ENCODE measurements at regions not wholly inside any gene's neighbourhood (a gene's known extent, or its start where the extent isn't known, plus 50 kb on each side); places are given as distances from the start of the nearest gene placed in this dataset.

DNA sequence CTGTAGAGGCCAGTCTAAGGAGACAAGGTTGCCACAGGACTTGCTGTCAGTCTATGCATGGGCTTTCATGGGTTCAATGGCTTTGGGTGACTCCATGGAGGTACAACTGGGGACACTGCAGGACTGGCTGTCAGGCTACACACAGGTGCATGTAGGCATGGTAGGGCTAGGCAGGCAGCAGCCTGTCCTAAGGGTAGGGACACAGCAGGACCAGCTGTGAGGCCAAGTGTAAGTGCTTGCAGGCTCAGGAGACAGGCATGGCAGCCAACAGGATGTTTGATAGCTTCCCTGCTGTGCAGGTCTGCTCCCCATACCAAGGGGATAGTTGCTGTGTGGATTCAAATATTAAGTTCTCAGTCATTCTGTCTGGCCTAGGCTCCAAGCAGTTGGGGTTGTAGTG, 181.0 kb upstream of the NPY start:
- TF ChIP-seq MYC (IDR thresholded peaks at IDR 0.05; ENCODE audit: low read depth, low read length): no peak
- TF ChIP-seq POLR2AphosphoS5 (IDR thresholded peaks at IDR 0.05; ENCODE audit: insufficient read depth, low read depth, low read length): no peak
- no peak for TF ChIP-seq POLR2A (IDR thresholded peaks at IDR 0.05; ENCODE audit: low read depth, low read length)
- TF ChIP-seq, protein P1, sequence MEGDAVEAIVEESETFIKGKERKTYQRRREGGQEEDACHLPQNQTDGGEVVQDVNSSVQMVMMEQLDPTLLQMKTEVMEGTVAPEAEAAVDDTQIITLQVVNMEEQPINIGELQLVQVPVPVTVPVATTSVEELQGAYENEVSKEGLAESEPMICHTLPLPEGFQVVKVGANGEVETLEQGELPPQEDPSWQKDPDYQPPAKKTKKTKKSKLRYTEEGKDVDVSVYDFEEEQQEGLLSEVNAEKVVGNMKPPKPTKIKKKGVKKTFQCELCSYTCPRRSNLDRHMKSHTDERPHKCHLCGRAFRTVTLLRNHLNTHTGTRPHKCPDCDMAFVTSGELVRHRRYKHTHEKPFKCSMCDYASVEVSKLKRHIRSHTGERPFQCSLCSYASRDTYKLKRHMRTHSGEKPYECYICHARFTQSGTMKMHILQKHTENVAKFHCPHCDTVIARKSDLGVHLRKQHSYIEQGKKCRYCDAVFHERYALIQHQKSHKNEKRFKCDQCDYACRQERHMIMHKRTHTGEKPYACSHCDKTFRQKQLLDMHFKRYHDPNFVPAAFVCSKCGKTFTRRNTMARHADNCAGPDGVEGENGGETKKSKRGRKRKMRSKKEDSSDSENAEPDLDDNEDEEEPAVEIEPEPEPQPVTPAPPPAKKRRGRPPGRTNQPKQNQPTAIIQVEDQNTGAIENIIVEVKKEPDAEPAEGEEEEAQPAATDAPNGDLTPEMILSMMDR (IDR thresholded peaks at IDR 0.05; ENCODE audit: extremely low read depth in 1 of 2, insufficient read depth in 1 of 2, low read depth in 1 of 2, low read length in 2 of 2): no peak
- TF ChIP-seq EZH2 (IDR thresholded peaks at IDR 0.05; ENCODE audit: borderline replicate concordance, low read depth, low read length, severe bottlenecking): no peak
- TF ChIP-seq FOS (IDR thresholded peaks at IDR 0.05; ENCODE audit: borderline replicate concordance, insufficient read depth, low read length): no peak
- TF ChIP-seq JUN (IDR thresholded peaks at IDR 0.05; ENCODE audit: borderline replicate concordance, insufficient read depth, insufficient read length, low read depth): no peak
- TF ChIP-seq, protein P2, sequence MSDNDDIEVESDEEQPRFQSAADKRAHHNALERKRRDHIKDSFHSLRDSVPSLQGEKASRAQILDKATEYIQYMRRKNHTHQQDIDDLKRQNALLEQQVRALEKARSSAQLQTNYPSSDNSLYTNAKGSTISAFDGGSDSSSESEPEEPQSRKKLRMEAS (IDR thresholded peaks at IDR 0.05; ENCODE audit: insufficient read depth, insufficient read length): no peak

All from endothelial cell of umbilical vein (primary cell).